GM19438 (cell line): ENCODE measurements at regions not wholly inside any gene's neighbourhood (a gene's known extent, or its start where the extent isn't known, plus 50 kb on each side); places are given as distances from the start of the nearest gene placed in this dataset.
"Not testable (repeated sequence)": the region's sequence is repeated elsewhere in the genome, so short reads cannot be mapped to it uniquely, and the experiment has no call there.

ENCODE experiments used
- ATAC-seq: cut with Tn5 transposase; IDR thresholded peaks from one replicate; pipeline ENCODE4 v1.9.1; 2021; ENCODE audit warnings: low read depth; ENCODE audit not compliant: unreplicated experiment

DNA sequence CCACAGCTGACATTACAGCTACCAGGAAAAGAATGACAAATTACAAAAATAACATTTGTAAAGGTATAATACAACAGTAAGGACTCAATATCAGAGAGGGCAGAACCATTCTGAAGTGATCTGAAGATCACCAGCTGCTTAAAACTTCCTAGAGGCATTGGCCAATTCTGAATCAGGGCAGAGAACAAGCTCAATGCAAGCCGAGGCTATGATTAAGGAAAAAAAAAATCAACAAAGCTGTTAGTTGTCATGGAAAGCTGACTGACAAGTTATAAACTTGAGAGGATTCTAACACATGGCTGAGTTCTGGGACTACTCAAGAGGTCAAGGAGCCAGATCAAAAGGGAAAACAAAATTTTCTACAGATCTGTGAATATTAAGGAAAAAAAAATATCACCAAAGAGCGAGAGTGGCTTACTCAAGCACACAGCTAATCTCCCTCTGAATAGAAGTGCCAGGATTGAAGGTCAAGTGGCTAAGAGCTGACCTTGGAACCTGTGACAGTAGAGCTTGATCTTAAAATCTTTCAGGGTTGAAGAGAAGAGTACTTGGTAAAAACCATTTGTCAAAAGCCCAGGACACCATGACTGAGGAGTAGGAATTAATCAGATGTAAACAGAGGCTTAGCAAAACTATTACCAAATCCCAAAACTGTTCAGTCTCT is 383.4 kb downstream of the USP25 start:
- no peak for ATAC-seq

DNA sequence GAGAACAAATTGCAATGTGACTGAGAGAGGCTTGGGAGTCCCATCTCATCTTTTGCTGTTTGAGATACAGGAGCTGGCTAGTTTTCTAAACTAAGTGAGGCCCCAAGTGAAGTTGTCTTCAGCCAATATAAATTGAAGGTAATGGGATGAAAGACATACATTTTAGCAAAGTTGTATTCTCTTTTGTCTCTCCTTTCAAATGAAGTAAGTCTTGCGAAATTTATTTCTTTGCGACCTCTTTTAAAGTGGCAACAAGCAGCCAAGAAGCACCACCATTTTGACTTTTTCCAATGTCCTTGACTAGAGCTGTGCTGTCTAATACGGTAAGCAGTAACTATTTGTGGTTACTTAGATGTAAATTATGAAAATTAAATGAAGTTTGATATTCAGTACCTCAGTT is 385.7 kb downstream of the USP25 start:
- ATAC-seq = no peak

DNA sequence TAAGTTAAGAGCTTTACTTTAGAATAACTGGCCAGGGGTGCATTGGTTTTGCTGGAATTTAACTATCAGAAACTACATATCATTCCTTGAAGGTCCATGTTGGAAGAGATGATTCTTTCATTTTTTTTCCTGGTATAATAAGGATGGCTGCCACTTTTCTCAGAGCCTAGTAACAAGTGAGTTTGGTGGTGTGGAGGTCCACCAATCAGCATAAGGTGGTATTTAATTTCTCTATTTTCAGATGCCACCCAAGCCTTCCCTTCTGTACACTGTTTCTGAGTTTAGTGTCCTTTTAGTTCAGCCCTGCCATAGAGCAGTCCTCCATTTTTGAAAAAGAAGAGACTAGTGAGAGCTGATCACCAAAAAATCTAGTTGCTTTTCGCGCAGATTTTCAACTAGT is 386.3 kb downstream of the USP25 start:
- ATAC-seq = no peak

DNA sequence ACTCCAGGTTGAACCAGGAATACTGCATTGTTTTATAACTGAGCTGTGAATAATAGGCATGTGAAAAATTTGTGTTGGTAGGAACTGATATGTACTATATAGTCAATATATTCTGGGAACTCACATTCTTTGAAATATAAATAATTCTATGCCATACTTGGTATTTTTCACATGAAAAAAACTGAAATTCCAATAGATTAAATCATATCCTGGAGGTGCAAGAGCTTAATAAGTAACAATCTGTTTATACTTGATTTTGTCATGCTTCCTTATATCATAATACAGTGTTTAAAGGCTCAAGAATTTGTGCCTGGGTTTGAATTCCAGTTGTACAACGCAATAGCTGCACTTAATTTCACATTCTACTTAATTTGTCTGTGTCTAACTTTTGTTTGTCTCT is 387.0 kb downstream of the USP25 start:
- ATAC-seq = no peak

DNA sequence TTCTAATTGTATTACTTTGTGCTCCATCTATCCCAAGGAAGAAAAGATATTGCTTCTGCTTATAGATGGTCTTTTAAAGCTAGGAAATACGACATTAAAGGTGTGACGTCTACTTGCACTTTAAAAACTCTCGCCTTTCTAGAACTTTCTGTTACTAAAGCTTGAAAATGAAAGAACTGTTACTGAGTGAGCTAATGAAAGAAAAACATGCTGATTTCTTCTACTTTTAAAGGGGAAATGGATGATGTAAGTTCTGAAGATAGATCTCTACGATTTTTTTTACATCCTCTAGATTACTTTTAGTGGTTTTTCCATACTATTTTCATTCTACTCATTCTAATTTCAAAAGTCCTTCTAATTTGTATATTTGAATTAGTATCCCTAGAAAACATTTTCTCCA is 387.5 kb downstream of the USP25 start:
- no peak for ATAC-seq

DNA sequence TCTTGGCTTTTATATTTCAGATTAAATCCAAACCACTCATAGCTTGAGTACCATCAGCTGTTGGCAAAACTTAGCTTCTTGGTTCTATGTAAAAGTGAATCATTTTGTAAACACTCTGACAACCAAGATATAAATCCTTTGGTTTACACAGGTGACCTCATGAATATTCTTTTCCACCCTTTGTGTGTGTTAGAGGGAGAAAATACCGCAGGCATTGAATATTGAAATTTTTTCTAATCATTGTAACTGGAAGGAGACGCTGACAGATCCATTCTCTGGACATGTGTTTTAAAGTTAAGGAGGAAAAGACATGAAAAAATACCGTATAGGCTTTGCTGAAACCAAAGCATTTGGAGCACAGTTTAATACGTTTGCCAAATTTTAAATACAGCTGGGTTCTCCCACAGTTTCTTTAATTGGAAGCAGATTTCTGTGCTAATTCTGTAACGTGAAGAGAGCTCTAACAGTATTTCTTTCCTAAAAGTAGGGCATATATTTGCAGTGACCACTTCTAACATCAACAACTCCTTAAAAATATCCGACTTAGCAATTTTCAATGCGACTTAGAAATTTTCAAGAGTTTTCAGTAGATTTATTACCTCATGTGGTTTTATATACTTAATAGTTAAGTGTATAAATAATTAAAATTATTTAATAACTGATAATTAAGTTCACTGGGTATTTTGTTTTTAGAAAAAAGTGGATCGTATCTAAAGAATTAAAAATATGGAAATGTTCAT is 388.2 kb downstream of the USP25 start:
- ATAC-seq = no peak

DNA sequence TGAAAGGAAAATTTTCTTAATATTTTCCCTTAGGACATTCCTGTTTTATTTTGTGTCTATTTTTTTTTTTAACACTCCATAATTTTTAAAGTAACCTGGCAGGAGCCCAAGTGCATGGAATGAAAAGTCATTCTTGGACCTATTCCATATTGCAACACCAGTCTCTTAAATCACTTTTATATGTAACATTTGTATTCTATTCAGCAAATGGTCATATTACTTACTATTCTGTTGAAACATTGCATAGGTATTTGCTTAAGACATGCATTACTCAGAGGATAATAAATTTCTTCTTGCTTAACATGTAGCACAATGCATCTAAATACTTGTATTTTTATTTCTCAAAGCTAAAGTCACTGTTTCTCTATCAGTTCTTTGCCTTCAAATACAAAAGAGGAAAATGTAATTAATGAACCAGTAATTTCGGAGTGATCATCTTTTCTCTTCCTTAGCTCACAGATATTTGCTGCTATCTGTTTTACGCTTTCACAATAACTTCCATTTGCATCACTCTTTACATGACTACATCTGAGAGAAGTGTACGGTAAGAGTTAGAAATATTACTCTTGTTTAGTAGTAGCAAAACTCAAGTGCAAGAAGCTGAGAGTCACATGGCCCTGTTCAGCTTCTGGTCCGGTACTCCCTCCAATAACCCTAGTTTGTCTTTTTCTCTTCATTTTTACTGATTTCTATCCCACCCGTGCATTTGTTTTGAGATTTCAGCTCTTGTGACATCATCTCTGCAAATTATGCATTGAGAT is 394.8 kb downstream of the USP25 start:
- no peak for ATAC-seq

DNA sequence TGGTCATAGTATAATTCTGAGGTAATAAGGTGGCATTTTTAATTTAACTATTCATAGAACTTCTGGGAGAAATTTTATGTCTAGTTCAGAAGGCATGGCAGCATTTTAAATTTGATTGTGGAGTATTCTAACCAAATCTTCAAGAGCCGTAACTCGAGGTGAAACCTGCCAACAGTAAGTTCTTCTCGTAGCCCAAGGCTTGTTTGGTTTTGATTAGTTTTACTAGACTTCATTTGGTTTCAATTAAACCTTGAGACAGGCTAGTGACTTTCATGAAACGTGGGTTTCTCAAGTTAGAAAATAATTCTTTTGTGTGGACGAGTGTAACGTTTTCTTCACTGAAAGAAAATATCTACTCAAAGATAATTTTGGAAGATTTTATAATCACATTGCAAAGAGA is 395.5 kb downstream of the USP25 start:
- no peak for ATAC-seq

DNA sequence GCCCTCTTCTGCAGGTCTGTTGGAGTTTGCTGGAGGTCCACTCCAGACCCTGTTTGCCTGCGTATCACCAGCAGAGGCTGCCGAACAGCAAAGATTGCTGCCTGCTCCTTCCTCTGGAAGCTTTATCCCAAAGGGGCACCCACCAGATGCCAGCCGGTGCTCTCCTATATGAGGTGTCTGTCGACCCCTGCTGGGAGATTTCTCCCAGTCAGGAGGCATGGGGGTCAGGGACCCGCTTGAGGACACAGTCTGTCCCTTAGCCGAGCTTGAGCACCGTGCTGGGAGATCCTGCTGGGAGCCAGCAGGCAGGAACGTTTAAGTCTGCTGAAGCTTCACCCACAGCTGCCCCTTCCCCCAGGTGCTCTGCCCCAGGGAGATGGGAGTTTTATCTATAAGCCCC is 402.7 kb downstream of the USP25 start:
- not testable (repeated sequence) for ATAC-seq

DNA sequence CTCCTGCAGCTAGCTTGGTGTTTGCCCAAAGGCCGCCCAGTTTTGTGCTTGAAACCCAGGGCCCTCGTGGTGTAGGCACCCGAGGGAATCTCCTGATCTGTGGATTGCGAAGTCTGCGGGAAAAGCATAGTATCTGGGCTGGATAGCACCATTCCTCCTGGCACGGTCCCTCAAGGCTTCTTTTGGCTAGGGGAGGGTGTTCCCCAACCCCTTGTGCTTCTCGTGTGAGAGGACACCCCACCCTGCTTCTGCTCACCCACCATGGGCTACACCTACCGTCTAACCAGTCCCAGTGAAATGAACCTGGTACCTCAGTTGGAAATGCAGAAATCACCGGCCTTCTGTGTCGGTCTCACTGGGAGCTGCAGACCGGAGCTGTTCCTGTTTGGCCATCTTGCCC is 403.5 kb downstream of the USP25 start:
- ATAC-seq = no peak

DNA sequence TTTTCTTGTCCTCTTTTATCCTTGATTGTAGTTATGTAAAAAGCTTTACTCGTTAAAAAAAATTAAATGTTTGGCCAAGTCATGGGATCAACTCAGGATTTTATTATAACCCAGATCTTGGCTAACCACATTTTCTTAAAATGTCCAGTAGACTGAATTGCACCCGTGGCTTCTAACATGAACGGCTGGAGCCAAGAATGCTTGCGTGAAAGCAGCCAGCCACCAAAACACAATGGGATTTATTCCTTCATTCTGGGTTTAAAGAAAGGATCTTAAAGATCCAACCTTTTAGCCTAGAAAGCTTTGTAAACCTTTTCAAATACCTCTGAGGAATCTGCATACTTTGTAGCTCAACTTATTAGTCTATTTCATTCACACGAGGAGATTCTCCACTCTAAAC is 404.4 kb downstream of the USP25 start:
- no peak for ATAC-seq

DNA sequence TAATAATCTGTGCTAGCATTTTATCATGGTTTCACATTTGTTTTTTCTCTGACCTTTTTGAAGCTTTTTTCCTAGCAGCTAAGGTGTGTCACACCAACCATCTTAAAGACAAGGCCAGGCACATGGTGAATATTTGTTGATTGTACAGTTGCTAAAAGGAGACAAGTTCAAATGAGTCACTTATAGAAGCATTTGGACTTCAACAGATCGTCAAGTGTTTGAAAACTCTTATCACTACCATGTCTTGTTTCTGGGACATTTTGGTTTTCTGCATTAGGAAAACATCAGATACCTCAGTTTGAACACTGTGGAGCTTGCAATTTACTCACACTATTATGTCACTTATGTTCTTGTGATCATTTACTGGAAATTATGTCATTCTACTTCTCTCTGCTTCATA is 407.3 kb downstream of the USP25 start:
- no peak for ATAC-seq

DNA sequence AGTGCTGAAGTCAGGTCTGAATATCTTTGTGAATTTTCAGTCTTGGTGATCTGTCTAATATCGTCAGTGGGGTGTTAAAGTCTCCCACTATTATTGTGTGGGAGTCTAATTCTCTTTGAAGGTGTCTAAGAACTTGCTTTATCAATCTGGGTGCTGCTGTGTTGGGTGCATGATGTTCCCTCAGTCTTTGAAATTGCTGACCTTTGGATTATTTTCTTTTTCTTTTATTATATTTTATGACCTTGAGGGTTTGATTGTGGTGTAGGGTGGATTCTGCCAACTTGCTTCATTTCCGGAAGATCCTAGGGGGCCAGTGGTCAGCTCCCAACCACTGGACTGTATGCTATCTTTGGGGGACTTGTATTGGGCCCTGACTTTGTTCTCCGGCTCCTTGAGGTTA is 415.3 kb downstream of the USP25 start:
- no peak for ATAC-seq

DNA sequence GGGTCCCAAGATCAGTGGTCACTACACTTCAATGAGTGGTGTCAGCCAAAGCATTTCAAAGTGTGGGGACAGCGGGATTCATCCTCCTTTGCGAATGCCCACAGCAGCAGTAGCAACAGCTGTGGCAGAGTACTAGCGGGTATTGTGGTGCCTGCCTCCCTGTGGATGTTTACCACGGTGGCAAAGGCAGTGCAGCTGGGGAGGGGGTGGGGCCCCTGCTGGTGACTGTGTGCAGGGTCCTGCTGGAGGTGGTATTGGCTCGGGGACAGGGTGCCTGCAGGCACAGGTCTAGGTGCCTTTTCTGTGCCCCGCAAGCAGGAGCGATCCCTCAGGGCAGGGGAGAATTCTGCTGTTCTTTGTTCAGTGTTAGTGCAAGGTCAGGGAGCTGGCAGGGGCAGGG is 415.7 kb downstream of the USP25 start:
- ATAC-seq = no peak

DNA sequence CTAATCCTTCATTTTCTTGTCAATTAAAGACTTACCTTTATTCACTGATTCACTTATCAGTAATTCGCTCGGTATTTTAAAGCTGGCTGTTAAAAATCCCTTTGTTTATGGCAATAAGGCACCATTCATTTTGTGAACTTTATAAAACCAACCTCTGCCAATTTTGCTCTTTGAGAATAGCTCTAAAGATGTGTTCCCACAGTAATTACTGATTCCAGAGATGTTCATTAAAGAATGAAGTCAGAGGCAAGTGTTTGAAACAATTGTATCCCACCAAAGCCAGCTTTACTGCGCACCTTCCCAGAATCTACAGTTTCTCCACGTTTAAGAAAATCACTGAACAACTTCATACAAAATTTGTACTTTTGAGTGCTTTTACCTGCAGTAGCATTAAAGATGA is 424.5 kb downstream of the USP25 start:
- ATAC-seq = no peak

DNA sequence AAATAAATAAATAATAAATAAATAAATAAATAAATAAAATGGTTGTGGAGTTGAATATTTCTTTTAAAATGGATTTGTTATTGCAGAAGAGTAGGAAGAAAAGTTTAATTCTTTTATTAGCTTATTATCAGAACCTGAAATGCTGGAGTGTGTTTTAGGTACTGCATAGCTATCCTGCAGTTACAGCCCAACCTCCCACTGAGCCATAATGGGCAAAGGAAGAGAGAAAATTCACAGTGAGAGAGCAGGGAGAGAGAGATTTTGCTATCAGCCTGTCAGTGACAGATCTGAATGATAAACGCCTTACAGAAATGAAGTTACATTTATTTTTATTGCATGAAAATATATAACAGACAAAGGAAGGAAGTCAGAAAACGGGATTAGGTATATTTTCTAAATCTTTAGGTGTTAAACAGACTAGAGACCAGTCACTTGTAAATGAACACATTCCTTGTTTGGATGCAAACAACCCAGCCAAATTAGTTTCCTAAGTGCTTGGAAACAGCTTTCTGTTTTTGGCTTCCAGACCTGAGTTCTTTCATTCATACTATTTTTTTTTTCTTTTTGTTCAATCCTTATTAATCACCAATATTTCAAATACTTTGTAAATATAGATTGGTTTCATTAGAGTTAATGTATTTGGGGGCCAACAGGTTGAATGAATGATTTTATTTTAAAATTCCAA is 425.3 kb downstream of the USP25 start:
- no peak for ATAC-seq

DNA sequence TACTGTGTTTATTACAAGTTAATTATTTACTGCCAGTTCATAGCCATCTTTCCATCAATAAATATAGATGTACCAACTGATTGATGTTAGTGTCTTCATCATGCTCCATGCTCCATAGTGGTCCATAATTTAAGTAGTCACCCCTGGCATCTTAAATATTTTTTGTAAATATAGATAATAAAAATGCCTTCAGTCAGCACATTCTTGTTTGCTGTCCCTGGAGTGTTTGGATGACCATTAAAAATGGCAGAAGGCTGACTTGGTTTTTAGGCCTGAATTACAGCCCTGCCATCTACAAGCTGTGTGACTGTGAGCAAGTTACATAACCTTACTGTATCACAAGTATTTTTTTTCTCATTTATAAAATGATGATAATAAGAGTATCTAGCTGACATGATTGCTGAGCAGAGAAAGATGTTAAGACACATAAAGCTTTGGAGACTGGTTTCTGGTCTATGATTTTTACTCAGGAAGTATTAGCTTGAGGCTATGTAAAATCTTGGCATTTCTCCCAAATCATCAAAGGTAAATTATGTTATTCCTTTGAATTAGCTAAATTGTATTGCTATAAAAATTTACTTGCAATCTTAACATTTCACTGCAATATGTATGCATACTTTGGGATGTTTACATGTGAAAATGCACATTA is 427.2 kb downstream of the USP25 start:
- ATAC-seq = no peak

DNA sequence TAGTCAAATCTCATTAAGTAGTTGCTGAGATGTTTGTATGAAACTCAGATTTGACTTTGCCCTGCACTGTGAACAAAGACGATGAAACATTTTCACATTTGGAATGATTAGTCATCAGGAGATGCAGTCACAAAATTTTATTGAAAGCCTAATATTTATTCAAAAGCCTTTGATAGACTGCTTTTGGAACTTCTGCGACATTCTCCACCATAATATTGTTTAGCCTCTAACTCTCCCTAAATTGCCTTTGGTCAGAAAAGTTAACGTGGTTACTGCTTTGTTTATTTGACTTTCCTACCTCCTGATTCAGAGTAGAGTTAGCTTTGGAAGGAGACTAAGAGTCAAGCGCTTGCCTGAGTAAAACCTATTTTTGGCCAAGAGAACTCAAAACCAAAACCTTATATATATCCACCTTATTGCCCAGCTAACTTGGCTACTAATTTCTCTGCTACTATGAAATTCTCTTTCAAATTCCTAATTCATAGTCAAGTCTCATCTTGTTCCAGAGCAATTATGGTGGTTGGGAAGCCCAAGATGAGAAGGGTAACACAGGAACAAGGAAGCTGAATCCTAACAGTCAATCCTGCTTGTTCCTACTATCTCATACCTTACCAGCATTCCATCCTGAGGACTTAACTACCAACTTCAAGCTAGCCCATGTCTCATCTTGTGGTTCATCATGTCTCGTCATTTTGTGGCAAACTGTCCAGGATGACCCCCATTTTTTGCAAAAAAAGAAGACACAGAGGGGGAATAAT is 429.6 kb downstream of the USP25 start:
- ATAC-seq = no peak

DNA sequence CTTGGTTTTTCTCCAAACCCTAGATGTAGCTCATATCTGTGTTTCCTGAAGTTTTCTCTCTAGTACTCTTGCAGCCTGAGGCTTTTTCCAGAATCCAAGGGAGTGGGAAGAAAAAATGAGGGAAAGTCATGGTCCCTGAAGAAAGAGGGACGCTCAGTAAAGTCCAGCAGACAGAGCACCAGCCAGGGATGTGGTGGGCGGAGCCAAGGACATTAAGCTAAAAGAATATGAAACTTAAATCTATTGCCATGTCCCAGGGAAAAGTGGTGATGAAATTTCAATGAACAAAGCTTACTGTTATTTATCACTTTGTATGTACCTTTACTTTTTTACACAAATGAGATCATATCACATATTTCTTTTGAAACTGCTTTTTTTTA is 430.2 kb downstream of the USP25 start:
- ATAC-seq = no peak

DNA sequence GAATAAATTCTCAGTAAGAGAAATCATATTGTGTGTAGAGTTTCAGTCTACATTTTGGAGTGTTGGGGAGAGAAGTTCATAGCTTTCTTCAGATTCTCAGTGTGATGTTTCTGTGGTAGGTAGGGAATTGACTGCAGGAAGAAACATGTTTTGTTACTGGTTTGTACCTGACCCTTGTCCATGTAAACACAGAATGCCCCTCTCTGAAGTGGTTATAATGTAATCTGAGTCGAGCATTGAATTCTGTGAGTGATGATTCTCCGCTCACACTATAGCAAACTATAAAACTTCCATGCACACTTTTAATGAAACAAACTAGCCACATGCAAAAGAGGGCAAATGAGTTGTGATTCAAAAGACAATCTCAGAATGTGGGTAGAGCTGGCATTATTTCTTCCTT is 433.2 kb downstream of the USP25 start:
- ATAC-seq = no peak
